Stimulated activated CD4-positive, alpha-beta T cell treated with anti-CD3 and anti-CD28 coated beads, Interleukin-4, amount 100 ng/mL, for 24 hours (primary cell): ENCODE measurements at regions not wholly inside any gene's neighbourhood (a gene's known extent, or its start where the extent isn't known, plus 50 kb on each side); places are given as distances from the start of the nearest gene placed in this dataset.

Experiments used
- DNase-seq: peaks from one replicate; pipeline ENCODE4 v3.0.0-alpha.2; 2020

DNA sequence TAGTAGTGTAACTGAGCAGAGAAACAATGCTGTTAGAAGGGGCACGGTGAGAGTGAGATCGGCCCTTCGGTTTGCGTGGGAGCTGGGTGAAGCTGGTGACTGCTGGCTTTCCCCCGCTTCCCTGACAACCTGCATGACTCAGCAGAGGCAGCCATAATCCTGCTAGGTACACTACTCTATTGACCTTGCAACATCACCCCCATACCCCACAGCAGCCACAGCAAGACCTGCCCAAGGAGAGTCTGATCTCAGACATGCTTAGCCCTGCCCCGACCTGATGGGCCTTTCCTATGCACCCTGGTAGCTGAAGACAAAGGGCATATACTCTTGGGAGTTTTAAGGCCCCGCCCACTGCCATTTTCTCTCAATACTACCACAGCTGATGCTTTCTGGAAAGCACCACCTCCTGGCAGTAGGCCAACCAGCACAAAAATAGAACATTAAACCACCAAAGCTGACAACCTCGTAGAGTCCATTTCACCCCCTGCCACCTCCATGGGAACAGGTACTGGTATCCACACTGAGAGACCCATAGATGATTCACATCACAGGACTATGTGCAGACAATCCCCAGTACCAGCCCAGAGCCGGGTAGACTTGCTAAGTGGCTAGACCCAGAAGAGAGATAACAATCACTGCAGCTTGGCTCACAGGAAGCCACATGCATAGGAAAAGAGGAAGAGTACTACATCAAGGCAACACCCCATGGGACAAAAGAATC lies 75.9 kb upstream of the RGS6 start:
- DNase-seq: no peak

DNA sequence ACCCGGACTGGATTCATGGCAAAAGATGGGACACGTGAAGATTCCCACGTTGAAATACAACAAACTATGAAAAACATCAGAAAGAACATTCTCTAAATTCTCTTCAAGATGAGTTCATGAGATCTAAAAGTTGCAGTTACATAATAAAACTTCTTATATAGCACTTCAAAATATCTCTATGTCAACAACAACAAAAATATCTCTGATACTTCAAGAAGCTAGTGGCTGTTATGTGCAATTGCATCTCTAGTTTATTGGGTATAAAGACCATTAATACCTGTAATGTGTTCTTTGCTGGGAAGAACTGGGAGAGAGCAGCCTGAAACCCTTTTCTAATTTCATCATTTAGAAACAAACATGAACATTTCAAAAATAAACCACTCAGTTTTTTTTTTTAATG lies 69.2 kb upstream of the RGS6 start:
- no peak for DNase-seq

DNA sequence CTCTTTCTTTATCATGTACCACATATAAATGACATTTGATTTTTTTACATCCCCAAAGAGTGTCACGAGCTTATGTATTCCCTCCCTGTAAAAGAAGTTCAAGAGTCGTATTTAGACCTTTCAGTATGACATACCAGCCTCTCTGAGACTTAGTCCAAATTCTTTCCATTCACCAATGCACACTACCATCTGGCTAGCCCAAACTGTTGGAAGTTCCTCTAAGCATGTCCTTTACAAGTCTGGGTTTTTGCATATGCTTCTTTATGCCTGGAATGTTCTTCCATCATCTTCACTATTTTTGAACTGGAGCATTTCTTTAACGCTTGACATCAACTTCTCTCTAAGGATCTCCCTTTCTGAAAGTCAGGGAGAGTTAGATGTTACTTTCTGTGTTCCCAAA lies 68.5 kb upstream of the RGS6 start:
- no peak for DNase-seq
